Head of caudate nucleus (tissue), 42 donors: ENCODE measurements at regions not wholly inside any gene's neighbourhood (a gene's known extent, or its start where the extent isn't known, plus 50 kb on each side); places are given as distances from the start of the nearest gene placed in this dataset.
A peak's percentile ranks its signal among the peaks of the same experiment; 100 is the strongest.

ENCODE experiments used
- DNase-seq, 42 donors: peaks; one replicate each; pipeline versions ENCODE4 v3.0.0 to v3.0.0-alpha.2; 2020 to 2021; ENCODE audit warnings: mixed read lengths in 7 of 42
- intact Hi-C: fragments of 100-400 bp; cut with DNase I; formaldehyde crosslinking; loops from one replicate; pipeline ENCODE4 v1.15.0; 2022

DNA sequence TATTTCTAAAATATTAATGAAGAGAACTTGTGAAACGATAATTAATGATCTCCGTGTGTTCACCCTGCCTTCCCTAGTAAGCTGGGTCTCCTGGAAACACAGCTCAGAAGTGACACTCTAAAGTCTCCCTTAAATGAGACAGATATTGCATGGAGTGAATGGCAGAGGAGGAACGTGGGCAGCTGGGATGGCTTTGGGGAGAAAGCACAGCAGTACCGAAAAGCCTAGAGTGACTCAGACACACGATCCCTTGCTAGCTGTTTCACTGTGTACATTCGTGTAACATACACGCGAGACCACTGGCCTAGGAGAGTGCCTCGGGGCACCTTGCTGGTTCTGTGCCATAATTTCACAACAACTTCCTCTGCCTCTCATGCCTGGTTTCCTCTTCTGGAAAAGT lies 199.9 kb upstream of the TCERG1L start:
- peak in 1 of 42 donors; percentile 21 for DNase-seq
- intact Hi-C loops = no loop called here

DNA sequence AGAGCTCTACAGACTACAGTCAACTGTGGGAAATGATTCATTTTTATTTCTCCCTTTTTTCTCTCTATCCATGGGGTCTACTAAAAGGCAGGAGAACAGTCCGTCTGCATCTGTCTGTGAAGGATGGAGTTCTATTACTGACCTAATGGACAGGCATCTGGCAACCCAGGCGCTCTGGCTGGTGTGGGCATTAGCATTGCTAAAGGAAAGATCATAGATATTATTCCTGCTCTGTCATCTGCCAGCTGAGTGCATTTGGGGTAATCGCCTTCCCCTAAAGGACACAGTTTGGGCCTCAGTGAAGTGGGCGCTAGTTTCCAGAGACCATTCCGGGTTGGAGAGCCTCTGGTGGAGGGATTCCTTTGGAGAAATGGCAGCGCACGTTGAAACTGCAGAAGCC lies 201.3 kb upstream of the TCERG1L start:
- DNase-seq = no peak
- intact Hi-C loops = no loop called here

DNA sequence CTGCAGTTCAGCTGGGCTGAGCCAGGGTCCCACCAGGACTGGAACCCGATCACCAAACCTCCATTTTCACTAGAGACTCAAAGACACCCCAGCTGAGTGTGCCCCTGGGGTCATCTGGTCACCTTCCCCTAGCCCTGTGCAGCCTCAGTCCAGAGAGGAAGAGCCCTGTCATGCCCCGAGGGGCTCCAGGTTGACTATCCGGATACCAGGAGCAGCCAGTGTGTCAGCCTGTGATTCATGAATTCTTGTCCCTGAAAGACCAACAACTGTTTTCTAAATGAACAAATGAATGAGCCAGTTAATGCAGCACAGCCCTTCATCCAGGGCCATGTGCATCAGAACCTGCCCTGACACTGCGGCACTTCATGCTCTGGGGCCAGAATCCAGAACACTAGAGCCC lies 201.9 kb upstream of the TCERG1L start:
- no peak for DNase-seq
- intact Hi-C loops = no loop called here

DNA sequence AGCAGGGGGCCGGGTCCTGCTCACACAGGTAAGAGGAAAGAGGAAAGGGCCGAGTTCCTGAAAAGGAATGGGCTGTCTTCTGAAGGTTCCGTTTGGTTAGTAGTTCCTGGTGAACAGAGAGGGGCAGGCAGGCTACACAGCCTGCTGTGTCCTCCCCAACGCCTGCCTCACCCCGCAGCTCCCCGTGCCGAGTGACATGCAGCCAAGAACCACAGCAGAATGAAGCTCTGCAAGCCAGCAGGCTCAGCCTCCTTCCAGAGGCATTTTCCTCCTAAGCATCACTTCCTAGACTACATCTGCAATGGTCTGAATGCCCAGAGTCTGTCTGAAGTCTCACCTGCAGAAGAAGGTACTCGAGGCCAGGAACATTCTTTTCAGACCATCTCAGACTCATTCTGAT lies 202.4 kb upstream of the TCERG1L start:
- DNase-seq = no peak
- intact Hi-C loops = no loop called here

DNA sequence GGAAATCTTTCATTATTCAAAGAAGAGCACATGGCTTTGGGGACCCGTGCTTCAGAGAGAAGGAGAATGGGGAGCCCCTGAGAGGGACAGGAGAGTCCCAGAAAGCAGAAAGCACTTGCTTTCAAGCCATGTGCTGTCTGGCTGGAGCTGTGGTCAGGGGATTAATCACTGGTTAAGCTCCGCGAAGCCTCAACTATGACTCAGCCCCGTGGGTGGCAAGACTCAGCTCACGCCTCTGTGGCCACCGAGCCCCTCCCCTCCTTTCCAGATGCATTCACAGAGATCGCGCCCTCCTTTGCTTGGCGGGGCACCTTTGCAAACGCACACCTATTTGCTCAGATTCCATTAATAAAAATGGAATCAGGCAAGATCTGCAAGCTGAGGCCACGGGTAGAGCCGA lies 202.9 kb upstream of the TCERG1L start:
- intact Hi-C loops = no loop called here

DNA sequence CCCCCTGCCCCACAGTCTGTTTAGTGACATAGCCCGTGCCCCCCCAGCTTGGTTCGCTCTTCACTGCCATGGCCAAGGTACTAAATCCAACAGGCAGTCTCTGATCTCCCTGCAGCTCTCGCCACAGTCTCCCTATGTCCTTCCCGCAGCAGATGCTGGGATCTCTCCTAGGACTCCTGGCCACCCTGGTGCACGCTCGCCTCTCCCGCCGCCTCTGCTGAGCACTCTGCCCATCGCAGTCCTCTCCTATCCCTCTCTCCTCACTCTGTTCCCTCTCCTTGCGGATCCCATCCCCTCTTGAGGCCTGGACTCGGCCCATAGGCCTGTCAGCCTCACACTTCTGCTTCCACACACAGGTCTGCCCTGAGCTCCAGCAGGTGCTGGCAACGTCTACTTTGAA lies 204.8 kb upstream of the TCERG1L start:
- intact Hi-C loops = no loop called here
- no peak for DNase-seq

More for the DNA sequence above, 202.9 kb upstream of the TCERG1L start:
- no peak for DNase-seq

DNA sequence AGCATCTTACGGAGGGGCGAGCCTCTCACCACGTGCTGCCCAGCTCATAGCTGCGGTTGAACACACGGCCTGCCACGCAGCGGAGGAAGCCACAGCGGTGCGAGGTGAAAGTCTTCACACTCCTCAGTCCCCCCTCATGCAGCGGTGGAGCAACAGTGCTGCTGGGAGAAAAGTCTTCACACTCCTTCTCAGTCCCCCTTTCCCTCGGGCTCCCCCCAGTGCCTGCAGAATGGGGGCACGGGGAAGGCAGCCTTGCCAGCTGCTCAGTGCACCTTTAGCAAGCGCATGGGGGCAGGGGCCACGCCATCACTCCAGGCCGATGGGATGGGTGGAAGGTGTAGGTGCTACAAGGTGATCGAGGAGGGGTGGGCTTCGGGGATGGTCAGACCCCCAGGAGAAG lies 206.3 kb upstream of the TCERG1L start:
- intact Hi-C loops = no loop called here
- no peak for DNase-seq

DNA sequence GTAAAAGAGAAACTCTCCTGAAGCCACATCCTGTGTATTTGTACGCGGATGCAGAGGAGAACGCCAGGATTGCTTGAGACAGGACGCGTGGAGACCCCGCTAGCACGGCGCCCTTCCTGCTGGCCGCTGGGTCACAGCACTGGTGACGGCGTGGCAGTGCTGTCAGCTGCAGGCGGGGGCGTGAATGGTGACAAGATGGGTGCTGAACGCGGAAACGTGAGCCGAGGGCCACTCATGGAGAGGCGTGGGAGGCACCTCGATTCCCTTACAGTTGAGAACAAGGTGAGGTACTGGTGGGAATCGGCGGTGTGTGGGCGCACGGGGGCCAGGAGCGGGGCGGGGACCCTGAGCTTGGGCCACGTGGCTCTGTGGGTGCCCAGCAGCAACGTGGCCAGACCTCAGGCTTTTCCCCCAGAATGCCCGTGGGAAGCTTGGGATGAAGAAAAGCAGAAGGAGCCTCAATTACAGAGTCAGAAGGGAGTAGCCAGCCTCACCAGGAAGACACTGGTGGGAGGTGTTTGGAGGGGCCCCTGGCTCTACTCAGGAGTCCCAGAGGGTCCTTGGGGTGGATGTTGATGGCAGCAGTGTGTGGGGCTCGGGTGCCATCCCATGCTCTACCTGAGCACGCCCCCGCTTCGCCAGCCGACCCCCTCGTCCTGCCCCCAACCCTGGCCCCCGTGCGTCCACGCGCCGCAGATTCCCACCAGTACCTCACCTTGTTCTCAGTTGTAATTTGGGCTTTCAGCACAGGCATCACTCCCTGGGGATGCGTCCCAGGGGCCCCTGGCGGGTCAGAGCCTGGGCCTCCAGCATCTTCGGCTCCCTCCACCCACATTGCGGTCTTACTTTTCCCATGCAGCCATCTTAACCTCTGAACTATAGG lies 208.4 kb upstream of the TCERG1L start:
- no peak for DNase-seq
- intact Hi-C loops = no loop called here

DNA sequence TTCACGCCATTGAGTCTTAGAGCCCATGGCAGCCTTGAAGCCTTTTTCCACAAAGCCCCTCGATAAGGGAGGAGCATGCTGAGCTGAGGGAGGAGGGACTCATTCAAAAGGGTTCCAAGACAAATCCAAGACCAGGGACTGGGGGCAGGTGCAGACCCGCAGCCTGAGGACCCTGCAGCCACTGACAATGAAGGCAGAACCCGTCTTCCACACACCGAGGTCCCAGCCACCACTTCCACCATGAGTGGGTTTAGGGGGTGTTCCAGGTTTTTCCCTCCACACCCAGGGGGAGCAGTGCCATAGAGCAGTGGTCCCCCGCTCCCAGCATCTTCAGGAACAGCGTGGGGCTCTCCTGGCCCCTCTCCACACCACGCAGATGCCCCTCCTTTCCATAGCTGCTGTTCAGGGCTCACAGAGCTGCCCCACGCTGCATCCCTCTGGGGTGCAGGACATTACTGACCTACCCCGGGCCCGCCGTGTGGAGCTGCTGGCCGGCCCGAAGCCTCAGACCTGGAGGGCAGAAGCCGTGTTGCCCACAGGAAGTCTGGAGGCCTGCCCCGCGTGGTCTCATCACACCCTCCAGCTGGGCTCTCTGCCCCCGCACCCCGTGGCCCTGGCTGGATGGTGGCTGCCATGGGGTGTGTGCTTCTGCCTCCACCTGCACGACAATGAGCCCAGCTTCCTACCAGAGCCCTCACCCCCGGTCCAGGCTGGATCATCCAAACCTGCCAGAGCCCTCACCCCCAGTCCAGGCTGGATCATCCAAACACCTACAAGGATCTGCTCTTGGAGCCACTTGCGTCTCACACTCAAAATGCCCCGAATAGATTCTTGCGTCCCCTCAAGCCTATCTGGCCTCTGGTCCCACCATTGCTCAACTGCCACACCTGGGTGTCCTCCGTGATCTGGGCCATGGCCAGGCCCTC lies 220.0 kb upstream of the TCERG1L start:
- DNase-seq = peak in 3 of 42 donors; percentile 4 to 36 (median 35)
- intact Hi-C loops = no loop called here

DNA sequence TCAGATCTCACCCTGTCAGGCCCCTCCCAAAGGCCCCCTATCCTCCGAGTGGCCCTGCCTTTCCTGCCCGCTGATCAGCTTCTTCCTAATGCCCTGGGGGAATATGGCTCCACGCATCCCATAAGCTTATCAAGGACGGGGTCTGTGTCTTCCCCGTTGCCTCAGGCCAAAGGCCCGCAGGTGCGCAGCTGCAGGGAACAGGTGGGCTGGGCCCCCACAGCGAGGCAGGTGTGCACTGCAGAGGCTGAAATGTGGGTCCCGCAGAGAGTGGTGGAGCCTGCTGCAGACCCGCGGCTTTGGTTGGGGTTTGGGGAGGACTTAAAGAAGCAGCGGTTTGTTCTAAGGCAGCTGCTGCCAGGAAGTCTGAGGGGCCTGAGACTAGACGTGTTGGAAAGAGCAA lies 220.8 kb upstream of the TCERG1L start:
- intact Hi-C loops = no loop called here
- DNase-seq = no peak

DNA sequence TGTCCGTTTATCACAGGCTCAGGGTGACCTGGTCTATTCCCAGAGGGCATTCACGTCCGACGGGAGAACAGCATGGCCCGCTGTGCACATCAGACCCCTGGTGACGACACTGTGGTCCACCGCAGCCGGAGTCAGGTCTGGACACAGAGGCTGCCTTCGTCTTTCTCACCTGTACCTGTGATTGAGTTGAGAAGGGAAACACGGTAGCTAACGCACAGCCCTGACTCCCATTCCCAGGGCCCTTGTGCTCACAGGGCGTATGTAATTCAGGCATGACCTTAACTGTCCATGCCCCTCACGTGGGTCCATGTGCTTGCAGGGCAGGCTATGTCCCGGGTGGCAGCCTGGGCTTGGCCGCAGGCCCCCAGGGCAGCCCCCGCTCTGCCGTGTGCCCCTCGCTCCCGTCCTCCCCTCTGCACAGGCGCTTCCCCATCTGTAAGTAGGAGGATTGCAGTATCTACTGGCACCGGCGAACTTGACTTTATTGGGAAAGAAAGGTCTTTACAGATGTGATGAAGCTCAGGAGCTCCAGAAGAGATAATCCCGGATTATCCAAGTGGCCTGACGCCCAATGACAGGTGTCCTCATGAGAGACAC lies 221.3 kb upstream of the TCERG1L start:
- peak in 1 of 42 donors; percentile 23 for DNase-seq
- intact Hi-C loops = no loop called here

DNA sequence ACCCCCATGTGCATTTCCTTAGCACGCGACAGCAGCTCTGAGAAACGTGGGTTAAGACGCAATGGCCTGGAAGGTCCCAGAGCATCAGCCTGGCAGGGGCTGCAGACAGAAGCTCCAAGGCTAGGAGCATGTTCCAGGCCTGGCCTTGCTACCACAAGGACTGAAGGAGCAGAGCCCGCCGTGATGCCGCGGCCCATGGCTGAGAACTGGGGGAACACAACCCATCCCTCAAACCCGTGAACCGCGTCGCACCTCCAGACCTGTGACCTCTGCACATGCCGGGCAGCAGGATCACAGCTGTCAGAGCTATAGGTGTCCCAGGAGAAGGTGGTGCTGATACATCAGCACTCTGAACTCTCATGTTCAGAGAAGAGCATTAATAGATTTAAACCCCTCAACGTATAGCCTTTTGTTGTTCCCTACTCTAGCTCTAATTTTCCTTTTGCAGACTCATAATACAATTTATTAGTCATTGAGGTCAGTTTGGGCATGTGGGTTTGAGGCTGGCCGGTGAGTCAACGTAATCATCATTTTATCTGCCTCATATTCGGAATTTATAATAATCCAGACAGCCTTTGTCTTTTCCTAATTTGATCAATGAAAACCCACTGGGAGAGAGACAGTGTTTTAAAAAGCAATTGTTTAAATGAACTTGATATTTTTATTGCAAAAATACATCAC lies 222.5 kb upstream of the TCERG1L start:
- no peak for DNase-seq
- intact Hi-C loops = no loop called here

DNA sequence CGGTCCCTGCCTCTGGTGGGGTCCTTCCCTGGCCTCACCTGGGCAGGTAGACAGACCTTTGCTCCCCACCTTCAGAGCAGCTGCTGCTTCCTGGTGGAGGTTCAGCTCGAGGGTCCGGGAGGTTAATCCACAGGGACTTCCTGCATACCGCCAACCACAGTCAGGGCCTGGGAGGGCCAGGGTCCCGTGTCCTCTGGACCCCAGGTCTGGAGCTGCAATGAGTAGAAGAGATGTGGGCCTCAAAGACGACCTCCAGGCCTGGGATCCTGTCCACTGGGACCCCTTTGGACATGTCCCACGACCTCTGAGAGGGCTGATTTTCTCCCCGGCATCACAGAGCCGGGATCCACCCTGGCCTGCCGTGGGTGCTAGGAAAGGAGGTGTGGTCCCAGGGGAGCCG lies 223.3 kb upstream of the TCERG1L start:
- DNase-seq = no peak
- intact Hi-C loops = no loop called here

DNA sequence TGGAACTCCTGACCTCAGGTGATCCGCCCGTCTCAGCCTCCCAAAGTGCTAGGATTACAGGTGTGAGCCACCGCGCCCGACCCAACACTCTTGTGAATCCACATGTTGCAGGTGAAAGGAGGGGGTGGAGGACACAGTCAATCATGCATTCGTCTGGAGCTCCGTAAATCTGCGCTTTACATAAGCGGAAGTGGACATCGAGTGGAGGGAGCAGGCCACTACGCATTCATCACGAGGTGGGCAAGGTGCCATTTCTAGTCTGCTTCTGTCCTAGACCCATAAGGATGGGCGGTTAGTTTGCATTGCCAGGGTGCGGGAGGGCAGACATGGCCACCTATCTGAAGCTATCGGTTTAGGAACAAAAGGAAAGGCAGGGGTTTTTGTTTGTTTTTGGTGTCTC lies 225.2 kb upstream of the TCERG1L start:
- intact Hi-C loops = no loop called here
- no peak for DNase-seq

DNA sequence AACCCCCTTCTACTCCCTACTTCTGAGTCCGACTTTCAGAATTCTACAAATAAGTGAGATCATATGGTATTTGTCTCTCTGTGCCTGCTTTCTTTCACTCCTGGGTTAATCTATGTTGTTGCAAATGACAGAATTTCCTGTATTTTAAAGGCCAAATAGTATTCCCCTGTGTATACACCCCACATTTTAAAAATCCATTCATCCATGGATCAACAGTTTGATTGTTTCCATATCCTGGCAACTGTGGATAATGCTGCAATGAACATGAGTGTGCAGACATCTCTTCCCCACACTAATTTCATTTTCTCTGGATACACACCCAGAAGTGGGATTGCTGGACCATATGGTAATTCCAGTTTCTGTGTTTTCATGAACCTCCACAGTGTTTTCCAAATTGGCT lies 225.8 kb upstream of the TCERG1L start:
- intact Hi-C loops = no loop called here
- no peak for DNase-seq

DNA sequence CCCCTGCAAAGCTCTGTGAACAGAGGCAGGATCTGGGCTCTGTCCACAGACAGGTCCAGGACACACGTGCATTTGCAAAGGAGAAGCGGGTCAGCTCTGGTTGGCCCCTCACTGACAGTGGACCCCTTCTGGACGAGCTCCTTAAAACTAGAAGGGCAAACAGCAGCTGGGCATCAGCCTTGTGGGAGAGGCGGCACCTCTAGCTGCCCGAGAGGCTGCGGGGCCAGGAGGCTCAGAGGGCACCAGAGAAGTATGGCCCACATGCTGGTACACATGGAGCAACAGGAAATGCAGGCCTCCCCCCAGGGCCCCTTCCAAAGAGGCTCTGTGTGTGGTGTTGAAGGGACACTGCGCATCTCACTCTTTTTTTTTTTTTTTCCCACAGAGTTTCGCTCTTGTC lies 233.0 kb upstream of the TCERG1L start:
- intact Hi-C loops = no loop called here
- DNase-seq = no peak

DNA sequence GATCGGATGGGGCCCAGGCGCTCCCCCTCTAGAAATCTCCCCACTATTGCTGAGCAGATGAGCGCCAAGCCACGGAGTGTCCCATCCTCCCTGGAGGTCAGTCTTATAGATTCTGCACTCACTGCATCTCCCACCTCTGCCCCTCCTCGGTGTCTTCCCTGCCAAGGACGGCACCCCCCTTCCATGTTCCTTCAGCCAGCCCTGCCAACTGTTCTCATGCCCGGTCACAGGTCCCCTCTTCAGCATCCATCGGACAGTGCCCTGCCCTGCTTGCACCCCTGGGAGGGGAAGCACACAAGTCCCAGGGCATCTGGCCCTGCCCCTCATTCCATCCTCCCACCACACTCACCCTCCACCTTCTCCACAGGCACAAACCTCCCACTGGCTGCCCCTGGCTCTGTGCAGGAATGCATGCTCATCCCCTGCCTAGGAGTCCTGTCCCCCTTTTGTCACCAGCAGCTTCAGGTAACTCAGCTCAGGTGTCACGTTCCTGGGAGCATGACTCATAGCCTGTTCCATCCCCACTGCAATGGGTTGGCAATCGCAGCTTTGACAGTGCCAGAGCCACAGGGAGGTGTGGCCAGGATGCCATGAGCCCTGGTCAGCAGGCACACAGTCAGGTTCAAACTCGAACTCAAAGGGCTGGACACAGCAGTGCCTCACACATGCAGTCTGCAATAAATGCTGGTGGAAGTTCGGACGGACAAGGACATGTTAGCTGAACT lies 234.7 kb upstream of the TCERG1L start:
- peak in 1 of 42 donors; percentile 25 for DNase-seq
- intact Hi-C loops = no loop called here

DNA sequence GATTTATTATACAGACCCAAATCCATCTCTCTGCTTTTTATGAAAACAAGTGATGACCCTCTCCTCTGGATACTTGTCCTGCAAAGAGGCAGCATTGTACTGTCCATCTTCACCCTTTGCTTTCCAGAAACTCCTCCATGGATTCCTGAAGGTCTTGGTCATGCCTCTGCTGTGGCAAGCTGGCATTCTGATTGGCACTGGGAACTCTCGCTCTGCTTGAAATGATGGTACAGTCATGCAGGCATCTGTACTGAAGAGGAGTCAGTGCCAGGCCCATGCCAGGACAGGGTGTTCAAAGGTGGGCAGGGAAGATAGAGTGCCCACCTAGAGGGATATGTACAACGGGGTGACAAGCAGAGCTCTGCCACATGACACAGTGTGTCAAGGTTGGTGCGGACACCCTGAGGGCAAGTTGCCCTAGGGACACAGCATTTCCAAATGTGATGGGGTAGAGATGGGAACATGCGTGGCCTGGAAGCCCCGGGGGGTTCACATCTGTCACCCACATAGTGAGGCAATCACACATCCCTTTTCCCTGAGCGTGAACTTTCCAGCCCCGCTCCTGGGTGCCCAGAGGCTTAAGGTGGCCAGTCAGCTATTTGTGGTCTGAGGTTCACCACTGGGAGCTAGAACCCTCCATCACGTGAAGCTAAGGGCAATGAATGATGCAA lies 235.7 kb upstream of the TCERG1L start:
- intact Hi-C loops = no loop called here
- DNase-seq = no peak
